Nephron (organoid): ENCODE measurements at regions not wholly inside any gene's neighbourhood (a gene's known extent, or its start where the extent isn't known, plus 50 kb on each side); places are given as distances from the start of the nearest gene placed in this dataset.
"Not testable (repeated sequence)": the region's sequence is repeated elsewhere in the genome, so short reads cannot be mapped to it uniquely, and the experiment has no call there.

ENCODE experiments used
- H3K27ac Mint-ChIP-seq, 3 experiments: 2 replicates each; pipeline ENCODE4 v1.8.0; 2020; ENCODE audit warnings: mixed read lengths in 3 of 3, mild to moderate bottlenecking in 2 of 3, moderate library complexity in 1 of 3
- H3K27me3 Mint-ChIP-seq: 2 replicates; pipeline ENCODE4 v1.8.0; 2021; ENCODE audit warnings: low read depth, mild to moderate bottlenecking, moderate library complexity, mixed read lengths
- H3K36me3 Mint-ChIP-seq: 2 replicates; pipeline ENCODE4 v1.8.0; 2020; ENCODE audit warnings: low read depth, mixed read lengths
- H3K4me1 Mint-ChIP-seq: 2 replicates; pipeline ENCODE4 v1.8.0; 2020; ENCODE audit warnings: mixed read lengths
- H3K4me3 Mint-ChIP-seq, 3 experiments: 2 replicates each; pipeline ENCODE4 v1.8.0; 2020; ENCODE audit warnings: mild to moderate bottlenecking in 3 of 3, mixed read lengths in 3 of 3, moderate library complexity in 2 of 3
- H3K9me3 Mint-ChIP-seq: 2 replicates; pipeline ENCODE4 v1.8.0; 2020; ENCODE audit warnings: mixed read lengths
- TF ChIP-seq, protein P1 (sequence below), 3 experiments: fragments of 200-600 bp; sonication (generic); IDR thresholded peaks; one replicate each; pipeline ENCODE4 v1.5.0; 2021; ENCODE audit warnings: antibody characterized with exemption in 3 of 3; ENCODE audit not compliant: unreplicated experiment in 3 of 3

DNA sequence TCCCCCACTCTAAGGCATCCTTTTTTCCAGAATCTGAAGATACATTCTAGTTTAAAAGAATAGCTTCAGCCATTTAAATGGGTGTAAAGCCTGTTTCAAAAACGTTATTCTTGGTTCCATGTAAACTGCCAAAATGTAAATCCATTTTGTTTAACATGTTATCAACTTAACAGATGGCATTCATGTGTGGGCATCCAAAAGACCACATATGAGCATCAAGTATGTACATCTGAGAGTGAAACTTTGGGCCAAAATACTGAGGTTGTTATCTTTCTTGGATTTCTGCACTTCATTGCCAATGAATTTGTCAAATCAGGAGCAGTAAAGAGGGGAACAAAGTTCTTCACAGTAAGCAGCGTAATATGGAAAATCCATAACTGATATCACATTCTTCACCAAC is 395.4 kb downstream of the ZNF804A start:
- Mint-ChIP-seq H3K4me1 (no peaks in the 10 kb centered on the region), H3K9me3 (peaks cover 12% of the 10 kb centered on the region), H3K36me3 (no peaks in the 10 kb centered on the region), H3K27me3 (no peaks in the 10 kb centered on the region), H3K4me3 (no peak overlapping the region), H3K27ac (no peak overlapping the region)
- TF ChIP-seq, protein P1, sequence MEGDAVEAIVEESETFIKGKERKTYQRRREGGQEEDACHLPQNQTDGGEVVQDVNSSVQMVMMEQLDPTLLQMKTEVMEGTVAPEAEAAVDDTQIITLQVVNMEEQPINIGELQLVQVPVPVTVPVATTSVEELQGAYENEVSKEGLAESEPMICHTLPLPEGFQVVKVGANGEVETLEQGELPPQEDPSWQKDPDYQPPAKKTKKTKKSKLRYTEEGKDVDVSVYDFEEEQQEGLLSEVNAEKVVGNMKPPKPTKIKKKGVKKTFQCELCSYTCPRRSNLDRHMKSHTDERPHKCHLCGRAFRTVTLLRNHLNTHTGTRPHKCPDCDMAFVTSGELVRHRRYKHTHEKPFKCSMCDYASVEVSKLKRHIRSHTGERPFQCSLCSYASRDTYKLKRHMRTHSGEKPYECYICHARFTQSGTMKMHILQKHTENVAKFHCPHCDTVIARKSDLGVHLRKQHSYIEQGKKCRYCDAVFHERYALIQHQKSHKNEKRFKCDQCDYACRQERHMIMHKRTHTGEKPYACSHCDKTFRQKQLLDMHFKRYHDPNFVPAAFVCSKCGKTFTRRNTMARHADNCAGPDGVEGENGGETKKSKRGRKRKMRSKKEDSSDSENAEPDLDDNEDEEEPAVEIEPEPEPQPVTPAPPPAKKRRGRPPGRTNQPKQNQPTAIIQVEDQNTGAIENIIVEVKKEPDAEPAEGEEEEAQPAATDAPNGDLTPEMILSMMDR (IDR thresholded peaks at IDR 0.05; ENCODE audit: unreplicated experiment in 3 of 3), result no peak

DNA sequence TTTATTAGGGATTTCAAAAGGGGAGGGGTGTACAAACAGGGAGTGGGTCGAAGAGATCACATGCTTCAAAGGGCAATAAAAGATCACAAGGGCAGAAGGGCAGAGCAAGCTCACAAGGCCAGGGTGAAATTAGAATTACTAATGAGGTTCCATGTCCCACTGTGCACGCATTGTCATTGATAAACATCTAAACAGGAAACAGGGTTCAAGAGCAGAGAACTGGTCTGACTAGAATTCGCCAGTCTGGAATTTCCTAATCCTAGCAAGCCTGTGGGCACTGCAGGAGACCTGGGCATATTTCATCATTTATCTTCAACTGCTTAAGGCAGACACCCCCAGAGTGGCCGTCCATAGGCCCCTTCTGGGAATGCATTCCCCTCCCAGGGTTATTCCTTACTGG is 408.2 kb downstream of the ZNF804A start:
- TF ChIP-seq, protein P1 (IDR thresholded peaks at IDR 0.05; ENCODE audit: unreplicated experiment in 3 of 3), result no peak
- no peaks in the 10 kb centered on the region for H3K27me3 Mint-ChIP-seq
- H3K4me1 Mint-ChIP-seq, result no peaks in the 10 kb centered on the region
- no peaks in the 10 kb centered on the region for H3K36me3 Mint-ChIP-seq
- H3K4me3 Mint-ChIP-seq, result no peak overlapping the region
- H3K9me3 Mint-ChIP-seq, result peaks cover 21% of the 10 kb centered on the region
- no peak overlapping the region for H3K27ac Mint-ChIP-seq

DNA sequence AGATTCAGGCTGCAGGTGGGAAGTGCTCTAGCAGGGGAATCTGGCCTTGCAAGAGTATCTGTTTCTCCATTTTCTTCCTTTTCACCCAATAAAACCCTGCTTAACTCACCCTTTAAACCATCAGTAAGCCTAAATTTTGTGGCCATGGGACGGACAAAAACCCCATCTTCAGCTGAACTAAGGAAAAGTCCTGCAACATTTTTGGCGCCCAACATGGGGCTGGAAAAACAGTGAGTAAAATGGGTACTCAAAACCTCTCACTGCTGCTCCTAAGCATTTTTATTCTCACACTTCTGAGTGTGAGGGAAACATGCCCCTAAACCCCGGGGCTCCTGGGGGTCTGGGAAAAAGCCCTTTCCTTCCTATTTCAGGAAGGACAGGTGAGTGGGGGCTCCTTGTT is 414.3 kb downstream of the ZNF804A start:
- TF ChIP-seq, protein P1 (IDR thresholded peaks at IDR 0.05; ENCODE audit: unreplicated experiment in 3 of 3), result no peak
- H3K4me1 Mint-ChIP-seq, result no peaks in the 10 kb centered on the region

DNA sequence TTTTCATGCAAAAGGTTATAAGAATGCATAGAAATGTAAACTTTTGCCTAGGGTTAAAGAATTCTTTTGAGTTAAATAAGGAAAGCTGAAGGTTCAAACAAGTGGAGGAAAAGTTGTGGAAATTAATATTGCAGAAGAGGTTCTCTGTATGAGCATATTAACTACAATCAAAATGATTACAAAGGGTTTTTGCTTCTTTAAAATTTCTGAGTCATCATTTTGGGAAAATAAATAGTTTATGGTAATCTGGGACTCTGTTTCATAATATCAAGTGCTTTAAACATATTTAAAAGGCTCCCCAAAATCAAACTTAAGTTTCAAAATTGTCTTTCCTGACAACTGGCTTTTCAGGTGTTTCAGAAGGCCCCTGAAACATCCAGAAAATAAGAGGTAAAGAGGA is 415.7 kb downstream of the ZNF804A start:
- TF ChIP-seq, protein P1 (IDR thresholded peaks at IDR 0.05; ENCODE audit: unreplicated experiment in 3 of 3), result no peak
- peaks cover 31% of the 10 kb centered on the region for H3K9me3 Mint-ChIP-seq
- no peaks in the 10 kb centered on the region for H3K27me3 Mint-ChIP-seq
- H3K4me1 Mint-ChIP-seq, result no peaks in the 10 kb centered on the region
- no peak overlapping the region for H3K4me3 Mint-ChIP-seq
- H3K27ac Mint-ChIP-seq, result no peak overlapping the region
- peaks cover 5% of the 10 kb centered on the region for H3K36me3 Mint-ChIP-seq

More for the DNA sequence above, 414.3 kb downstream of the ZNF804A start:
- H3K27ac Mint-ChIP-seq, result no peak overlapping the region
- H3K27me3 Mint-ChIP-seq, result no peaks in the 10 kb centered on the region
- H3K36me3 Mint-ChIP-seq, result peaks cover 5% of the 10 kb centered on the region
- H3K4me3 Mint-ChIP-seq, result no peak overlapping the region
- peaks cover 31% of the 10 kb centered on the region for H3K9me3 Mint-ChIP-seq

DNA sequence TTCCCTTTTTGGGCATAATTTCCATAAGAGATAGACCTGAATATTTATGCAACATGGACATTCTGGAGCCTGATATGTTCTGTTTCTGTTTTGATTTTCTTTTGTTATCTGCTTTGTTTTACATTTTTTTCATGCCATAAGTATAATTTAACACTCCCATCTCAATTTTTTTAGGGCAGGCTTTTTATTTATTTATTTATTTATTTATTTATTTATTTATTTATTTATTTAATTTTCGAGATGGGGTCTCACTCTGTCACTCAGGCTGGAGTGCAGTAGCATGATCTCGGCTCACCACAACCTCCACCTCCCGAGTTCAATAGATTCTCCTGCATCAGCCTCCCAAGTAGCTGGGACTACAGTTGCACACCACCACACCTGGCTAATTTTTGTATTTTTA is 427.6 kb downstream of the ZNF804A start:
- H3K27me3 Mint-ChIP-seq, H3K27ac Mint-ChIP-seq, H3K4me1 Mint-ChIP-seq, H3K4me3 Mint-ChIP-seq, H3K9me3 Mint-ChIP-seq, H3K36me3 Mint-ChIP-seq: not testable (repeated sequence)

DNA sequence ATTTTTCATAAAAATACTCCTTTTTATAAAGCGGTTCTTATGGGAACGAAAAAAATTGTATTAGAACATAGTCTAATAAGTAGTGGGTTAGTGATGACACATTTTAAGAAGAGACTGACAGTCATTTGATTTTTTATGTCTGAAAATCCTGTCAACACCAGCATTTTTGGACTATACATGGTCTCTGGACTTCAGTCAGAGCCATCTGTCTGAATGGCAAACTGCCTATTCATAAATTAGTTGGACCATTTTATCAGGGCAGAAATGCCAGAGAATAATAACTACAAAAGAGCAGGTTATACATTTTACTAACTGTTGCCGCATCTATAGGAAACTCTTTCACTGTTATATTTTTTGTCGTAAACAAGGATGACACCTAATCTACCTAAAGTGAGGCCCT is 437.6 kb downstream of the ZNF804A start:
- TF ChIP-seq, protein P1 (IDR thresholded peaks at IDR 0.05; ENCODE audit: unreplicated experiment in 3 of 3), result no peak
- no peaks in the 10 kb centered on the region for H3K36me3 Mint-ChIP-seq

More for the DNA sequence above, 437.6 kb downstream of the ZNF804A start:
- H3K4me3 Mint-ChIP-seq, result no peak overlapping the region
- no peak overlapping the region for H3K27ac Mint-ChIP-seq
- H3K4me1 Mint-ChIP-seq, result no peaks in the 10 kb centered on the region
- H3K9me3 Mint-ChIP-seq, result peaks cover 7% of the 10 kb centered on the region
- no peaks in the 10 kb centered on the region for H3K27me3 Mint-ChIP-seq
